Cardiac fibroblast (primary cell): ENCODE measurements at regions not wholly inside any gene's neighbourhood (a gene's known extent, or its start where the extent isn't known, plus 50 kb on each side); places are given as distances from the start of the nearest gene placed in this dataset.

Experiments
- DNase-seq, 2 donors: peaks; one replicate each; pipeline versions ENCODE4 v3.0.0 to v3.0.0-alpha.2; 2010; ENCODE audit warnings: low read depth in 2 of 2
- H3K4me3 ChIP-seq, 2 donors: replicated peaks in 1 of 2; 1 replicate in 1 of 2; 2 replicates in 1 of 2; pipeline ENCODE4 v1.5.1; 2011; ENCODE audit warnings: low read depth in 2 of 2, low read length in 2 of 2, mild to moderate bottlenecking in 2 of 2, moderate library complexity in 1 of 2
- TF ChIP-seq, protein P1 (sequence below): IDR thresholded peaks from one replicate; pipeline ENCODE4 v1.5.1; 2011; ENCODE audit warnings: low read depth, mild to moderate bottlenecking, low read length, inconsistent platforms

DNA sequence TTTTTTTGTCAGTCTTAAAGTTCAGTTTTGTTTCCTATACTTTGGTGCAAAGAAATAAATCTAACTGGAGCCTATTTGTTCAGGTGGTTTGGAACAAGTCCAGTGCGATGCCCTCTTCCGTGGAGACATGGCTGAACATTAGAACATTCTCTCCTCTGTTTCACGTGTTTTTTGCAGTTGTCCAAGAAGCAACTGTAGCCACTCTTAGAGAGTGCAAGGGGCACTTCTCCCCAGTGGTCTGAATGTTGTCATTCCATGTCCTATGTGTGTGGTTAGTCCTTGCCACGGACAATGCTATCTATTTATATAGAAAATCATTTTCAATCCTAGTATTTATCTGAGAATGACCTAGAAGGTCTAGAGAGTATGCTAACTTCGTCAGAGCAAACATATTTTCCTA lies 1232.5 kb upstream of the SEL1L start:
- no peak overlapping the region for H3K4me3 ChIP-seq
- no peak for DNase-seq
- TF ChIP-seq, protein P1, sequence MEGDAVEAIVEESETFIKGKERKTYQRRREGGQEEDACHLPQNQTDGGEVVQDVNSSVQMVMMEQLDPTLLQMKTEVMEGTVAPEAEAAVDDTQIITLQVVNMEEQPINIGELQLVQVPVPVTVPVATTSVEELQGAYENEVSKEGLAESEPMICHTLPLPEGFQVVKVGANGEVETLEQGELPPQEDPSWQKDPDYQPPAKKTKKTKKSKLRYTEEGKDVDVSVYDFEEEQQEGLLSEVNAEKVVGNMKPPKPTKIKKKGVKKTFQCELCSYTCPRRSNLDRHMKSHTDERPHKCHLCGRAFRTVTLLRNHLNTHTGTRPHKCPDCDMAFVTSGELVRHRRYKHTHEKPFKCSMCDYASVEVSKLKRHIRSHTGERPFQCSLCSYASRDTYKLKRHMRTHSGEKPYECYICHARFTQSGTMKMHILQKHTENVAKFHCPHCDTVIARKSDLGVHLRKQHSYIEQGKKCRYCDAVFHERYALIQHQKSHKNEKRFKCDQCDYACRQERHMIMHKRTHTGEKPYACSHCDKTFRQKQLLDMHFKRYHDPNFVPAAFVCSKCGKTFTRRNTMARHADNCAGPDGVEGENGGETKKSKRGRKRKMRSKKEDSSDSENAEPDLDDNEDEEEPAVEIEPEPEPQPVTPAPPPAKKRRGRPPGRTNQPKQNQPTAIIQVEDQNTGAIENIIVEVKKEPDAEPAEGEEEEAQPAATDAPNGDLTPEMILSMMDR: no peak

DNA sequence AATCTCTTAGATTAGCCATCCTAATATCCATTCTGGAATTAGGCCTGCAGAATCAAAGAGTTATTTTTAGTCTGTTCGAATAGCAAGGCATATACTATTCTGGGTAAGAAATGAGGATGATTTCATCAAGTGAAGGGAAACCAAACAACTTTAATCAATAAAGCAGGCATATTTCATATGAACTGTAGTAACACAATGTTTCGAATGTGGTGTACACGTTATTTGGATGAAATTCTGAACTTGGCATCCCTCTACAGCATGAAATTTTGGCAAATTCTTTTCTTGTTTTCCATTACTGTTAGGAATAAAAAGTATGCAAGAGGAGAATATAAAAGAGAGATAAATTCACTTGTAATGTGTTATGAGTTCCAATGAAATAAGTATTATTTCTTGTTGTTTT lies 1233.3 kb upstream of the SEL1L start:
- no peak overlapping the region for H3K4me3 ChIP-seq
- no peak for DNase-seq
- TF ChIP-seq, protein P1: no peak

DNA sequence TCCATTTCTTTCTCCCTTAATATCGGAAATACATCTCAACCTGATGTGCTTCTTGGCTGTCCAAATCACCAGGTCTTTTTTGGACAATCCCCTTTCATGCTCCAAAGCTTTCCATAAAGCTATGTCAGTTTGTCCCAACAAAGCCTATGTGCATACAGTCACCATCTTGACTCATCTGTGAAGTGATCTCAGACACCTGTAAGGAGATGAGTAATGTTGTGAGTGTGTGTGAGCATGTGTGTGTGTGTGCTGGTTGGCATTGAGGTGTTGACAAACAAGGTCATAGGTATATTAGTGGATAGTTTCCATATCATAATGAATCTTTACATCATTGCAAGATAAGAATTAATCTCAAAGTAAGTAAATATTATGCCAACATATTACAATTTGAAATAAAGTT lies 1243.3 kb upstream of the SEL1L start:
- no peak for DNase-seq
- no peak overlapping the region for H3K4me3 ChIP-seq
- TF ChIP-seq, protein P1: no peak

DNA sequence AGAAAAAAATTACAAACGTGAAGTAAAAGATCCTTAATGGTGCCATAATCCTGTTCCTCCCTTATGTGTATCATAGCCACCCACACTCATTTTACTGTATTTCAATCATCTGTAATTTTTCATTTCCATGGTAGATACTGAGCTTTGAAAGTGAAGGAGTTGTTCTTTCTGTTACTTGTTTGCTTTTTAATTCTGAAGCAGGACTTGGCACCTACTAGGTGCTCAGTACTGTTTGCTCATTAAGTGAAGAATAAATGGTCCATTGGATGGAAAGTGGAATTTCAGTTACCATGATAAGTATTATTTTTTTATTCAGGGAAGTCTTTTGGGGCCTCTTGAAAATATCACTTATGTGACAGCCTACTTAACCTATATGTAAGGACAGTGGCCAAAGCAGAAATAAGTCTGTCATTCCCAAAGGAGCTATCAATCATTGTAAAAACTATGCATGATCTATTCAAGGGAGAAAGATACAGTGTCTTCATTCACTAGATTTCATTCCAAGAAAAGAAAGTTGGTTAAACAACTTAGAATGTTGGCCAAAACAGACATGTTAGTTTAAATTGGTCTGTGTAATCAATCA lies 1244.4 kb upstream of the SEL1L start:
- no peak overlapping the region for H3K4me3 ChIP-seq
- no peak for DNase-seq
- TF ChIP-seq, protein P1: no peak

DNA sequence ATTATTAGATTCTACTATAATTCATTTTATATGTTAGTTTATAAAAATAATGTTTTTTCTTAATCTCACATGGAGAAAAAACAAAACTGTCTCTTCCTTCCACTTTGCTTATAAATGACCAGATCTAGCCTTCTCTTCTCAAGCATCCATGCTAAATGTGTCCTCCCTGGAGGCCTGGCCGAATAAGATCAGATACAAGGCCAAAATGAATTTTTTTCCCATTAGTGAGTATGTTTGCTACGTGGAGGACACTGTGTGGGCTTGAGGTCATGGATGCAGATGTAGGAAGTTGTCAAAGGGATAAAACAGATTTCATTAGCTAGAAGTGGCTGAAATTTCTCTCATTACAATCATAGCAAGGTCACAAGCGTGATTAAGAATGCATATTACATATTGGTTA lies 1244.9 kb upstream of the SEL1L start:
- no peak overlapping the region for H3K4me3 ChIP-seq
- DNase-seq: no peak
- TF ChIP-seq, protein P1: no peak

DNA sequence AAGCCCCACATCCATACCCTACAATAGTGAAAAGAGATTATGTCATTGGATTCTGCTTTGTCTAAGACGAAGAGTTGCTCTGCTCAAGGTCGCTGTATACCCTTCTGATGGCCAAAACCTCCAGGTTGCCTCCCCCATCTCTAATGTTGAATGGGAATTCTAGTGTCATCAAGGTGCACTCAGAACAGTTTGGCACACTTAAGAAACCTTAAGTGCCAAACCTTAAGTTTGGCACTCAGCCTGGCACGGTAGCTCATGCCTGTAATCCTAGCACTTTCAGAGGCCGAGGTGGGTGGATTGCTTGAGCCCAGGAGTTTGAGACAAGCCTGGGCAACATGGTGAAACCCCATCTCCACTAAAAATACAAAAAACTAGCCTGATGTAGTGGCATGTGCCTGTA lies 1245.6 kb upstream of the SEL1L start:
- DNase-seq: no peak
- TF ChIP-seq, protein P1: no peak
- no peak overlapping the region for H3K4me3 ChIP-seq
